RWPE2 (cell line): ENCODE measurements at regions not wholly inside any gene's neighbourhood (a gene's known extent, or its start where the extent isn't known, plus 50 kb on each side); places are given as distances from the start of the nearest gene placed in this dataset.
A peak's percentile ranks its signal among the peaks of the same experiment; 100 is the strongest.

Experiments
- ATAC-seq: fragments of 200-7000 bp; cut with Tn5 transposase; 3 replicates; pipeline ENCODE4 v1.9.1; 2021; ENCODE audit warnings: low read depth
- DNase-seq: peaks from one replicate; pipeline ENCODE4 v3.0.0-alpha.2; 2020; ENCODE audit warnings: low spot score
- H3K27ac ChIP-seq: fragments of 450-650 bp; 2 replicates; pipeline ENCODE4 v1.5.1; 2017; ENCODE audit warnings: mild to moderate bottlenecking; ENCODE audit not compliant: poor library complexity, severe bottlenecking
- H3K27me3 ChIP-seq: fragments of 250-450 bp; sonication (Bioruptor Pico); 2 replicates; pipeline ENCODE4 v1.5.1; 2021; ENCODE audit warnings: mild to moderate bottlenecking, moderate library complexity; ENCODE audit not compliant: insufficient read depth, poor library complexity, severe bottlenecking
- H3K36me3 ChIP-seq: fragments of 250-450 bp; sonication (Bioruptor Pico); 2 replicates; pipeline ENCODE4 v1.5.1; 2020; ENCODE audit warnings: low read depth, mild to moderate bottlenecking, moderate library complexity
- H3K4me1 ChIP-seq: fragments of 250-450 bp; sonication (Bioruptor Pico); 2 replicates; pipeline ENCODE4 v1.5.1; 2021; ENCODE audit warnings: mild to moderate bottlenecking, moderate library complexity; ENCODE audit not compliant: insufficient read depth, poor library complexity, severe bottlenecking
- H3K4me3 ChIP-seq: fragments of 250-450 bp; sonication (Bioruptor Pico); 2 replicates; pipeline ENCODE4 v1.5.1; 2021; ENCODE audit warnings: mild to moderate bottlenecking, moderate library complexity; ENCODE audit not compliant: severe bottlenecking
- H3K9me3 ChIP-seq: fragments of 250-450 bp; sonication (Bioruptor Pico); 2 replicates; pipeline ENCODE4 v1.5.1; 2021; ENCODE audit warnings: mild to moderate bottlenecking, moderate library complexity; ENCODE audit not compliant: severe bottlenecking
- TF ChIP-seq, protein P1 (sequence below): fragments of 450-650 bp; IDR thresholded peaks from one replicate; pipeline ENCODE4 v1.5.1; 2017; ENCODE audit warnings: mild to moderate bottlenecking, moderate library complexity; ENCODE audit not compliant: poor library complexity, severe bottlenecking

DNA sequence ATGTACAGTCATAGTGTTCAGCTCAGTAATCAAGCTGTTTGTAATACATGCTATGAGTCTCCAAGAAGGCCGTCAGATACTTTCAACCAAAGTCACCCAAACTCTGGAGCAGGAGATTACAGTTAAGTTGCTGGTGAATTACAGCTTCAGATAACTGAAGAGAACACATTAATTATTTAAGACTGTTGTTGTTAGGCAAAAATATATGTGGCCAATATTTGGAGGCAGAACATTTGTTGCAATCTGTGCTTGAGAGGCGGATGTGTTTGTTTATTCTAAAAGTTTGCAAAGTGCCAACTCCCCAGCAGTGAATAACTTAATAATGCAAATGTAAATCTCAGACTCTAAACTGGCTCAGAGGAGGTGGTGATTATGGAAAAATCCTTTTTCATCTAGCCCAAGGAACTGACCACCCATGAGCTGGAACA, 300.7 kb upstream of the TBX3 start:
- no peak for DNase-seq
- Histone ChIP-seq H3K9me3 (no peaks in the 10 kb centered on the region), H3K36me3 (no peaks in the 10 kb centered on the region), H3K27ac (no peak overlapping the region), H3K4me3 (no peak overlapping the region), H3K27me3 (no peaks in the 10 kb centered on the region), H3K4me1 (peaks cover 10% of the 10 kb centered on the region)
- no peak for ATAC-seq
- TF ChIP-seq, protein P1, sequence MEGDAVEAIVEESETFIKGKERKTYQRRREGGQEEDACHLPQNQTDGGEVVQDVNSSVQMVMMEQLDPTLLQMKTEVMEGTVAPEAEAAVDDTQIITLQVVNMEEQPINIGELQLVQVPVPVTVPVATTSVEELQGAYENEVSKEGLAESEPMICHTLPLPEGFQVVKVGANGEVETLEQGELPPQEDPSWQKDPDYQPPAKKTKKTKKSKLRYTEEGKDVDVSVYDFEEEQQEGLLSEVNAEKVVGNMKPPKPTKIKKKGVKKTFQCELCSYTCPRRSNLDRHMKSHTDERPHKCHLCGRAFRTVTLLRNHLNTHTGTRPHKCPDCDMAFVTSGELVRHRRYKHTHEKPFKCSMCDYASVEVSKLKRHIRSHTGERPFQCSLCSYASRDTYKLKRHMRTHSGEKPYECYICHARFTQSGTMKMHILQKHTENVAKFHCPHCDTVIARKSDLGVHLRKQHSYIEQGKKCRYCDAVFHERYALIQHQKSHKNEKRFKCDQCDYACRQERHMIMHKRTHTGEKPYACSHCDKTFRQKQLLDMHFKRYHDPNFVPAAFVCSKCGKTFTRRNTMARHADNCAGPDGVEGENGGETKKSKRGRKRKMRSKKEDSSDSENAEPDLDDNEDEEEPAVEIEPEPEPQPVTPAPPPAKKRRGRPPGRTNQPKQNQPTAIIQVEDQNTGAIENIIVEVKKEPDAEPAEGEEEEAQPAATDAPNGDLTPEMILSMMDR = no peak

- Histone ChIP-seq H3K4me1 (peaks cover 15% of the 10 kb centered on the region), H3K9me3 (no peaks in the 10 kb centered on the region), H3K27ac (no peak overlapping the region), H3K27me3 (no peaks in the 10 kb centered on the region), H3K36me3 (no peaks in the 10 kb centered on the region), H3K4me3 (no peak overlapping the region)
- DNase-seq (no peak), ATAC-seq (peak; percentile 74)
- TF ChIP-seq, protein P1 = no peak
These were observed 298.8 kb upstream of the TBX3 start for GRCh38 chr12:114982760-114983159.

GRCh38 chr12:114981036-114981435, 297.1 kb upstream of the TBX3 start:
- peaks cover 19% of the 10 kb centered on the region for H3K4me1 ChIP-seq
- no peaks in the 10 kb centered on the region for H3K9me3 ChIP-seq
- H3K36me3 ChIP-seq = no peaks in the 10 kb centered on the region
- no peak overlapping the region for H3K4me3 ChIP-seq
- no peaks in the 10 kb centered on the region for H3K27me3 ChIP-seq
- DNase-seq (no peak), ATAC-seq (no peak)
- H3K27ac ChIP-seq = no peak overlapping the region
- TF ChIP-seq, protein P1 = no peak

- Histone ChIP-seq H3K9me3 (no peaks in the 10 kb centered on the region), H3K27me3 (no peaks in the 10 kb centered on the region), H3K27ac (peak overlapping the region; percentile 20), H3K4me3 (no peak overlapping the region), H3K4me1 (peaks cover 19% of the 10 kb centered on the region), H3K36me3 (no peaks in the 10 kb centered on the region)
- TF ChIP-seq, protein P1 = no peak
- DNase-seq (no peak), ATAC-seq (peak; percentile 92)
These were observed 293.0 kb upstream of the TBX3 start for GRCh38 chr12:114976959-114977358.

DNA sequence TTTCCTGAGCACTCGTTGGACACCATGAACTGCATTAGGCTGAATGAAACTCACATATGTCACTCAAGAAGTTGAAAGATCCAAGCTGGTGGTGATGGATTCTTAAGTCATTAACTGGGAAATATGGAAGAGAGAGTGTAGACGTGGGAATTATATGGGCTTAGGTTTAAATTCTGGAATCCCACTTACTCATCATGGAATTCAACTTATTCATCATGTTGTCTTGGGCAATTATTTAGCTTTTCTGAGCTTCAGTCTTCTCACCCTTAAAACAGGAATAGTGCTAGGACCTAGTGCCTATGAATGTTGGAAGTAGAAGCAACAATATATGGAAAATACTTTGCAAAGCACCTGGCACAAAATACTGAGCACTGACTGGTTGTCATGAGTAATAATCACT, 292.4 kb upstream of the TBX3 start:
- Histone ChIP-seq H3K36me3 (no peaks in the 10 kb centered on the region), H3K27me3 (no peaks in the 10 kb centered on the region), H3K4me3 (no peak overlapping the region), H3K27ac (peak overlapping the region; percentile 20), H3K9me3 (no peaks in the 10 kb centered on the region), H3K4me1 (peaks cover 19% of the 10 kb centered on the region)
- ATAC-seq (no peak), DNase-seq (no peak)
- TF ChIP-seq, protein P1 = no peak
